ENCODE measurements at regions not wholly inside any gene's neighbourhood (a gene's known extent, or its start where the extent isn't known, plus 50 kb on each side); places are given as distances from the start of the nearest gene placed in this dataset.

- H3K4me2 ChIP-seq (ENCODE audit: low read length), result no peak overlapping the region
- no peaks in the 10 kb centered on the region for H3K9me3 ChIP-seq (ENCODE audit: low read length)
- no peaks in the 10 kb centered on the region for H3K79me2 ChIP-seq (replicated peaks; ENCODE audit: insufficient read depth, low read length)
- H3K9ac ChIP-seq (ENCODE audit: low read length), result no peak overlapping the region
- H3K9me2 ChIP-seq (ENCODE audit: insufficient read depth, low read length), result no peaks in the 10 kb centered on the region
- H3K4me3 ChIP-seq (ENCODE audit: low read length), result no peak overlapping the region
- H3K27ac ChIP-seq (ENCODE audit: low read length), result no peak overlapping the region
- H3K27me3 ChIP-seq (ENCODE audit: insufficient read depth, low read depth, low read length), result no peaks in the 10 kb centered on the region
- no peaks in the 10 kb centered on the region for H4K20me1 ChIP-seq (ENCODE audit: insufficient read depth)
- no peak for TF ChIP-seq MXI1 (conservative IDR thresholded peaks at IDR 0.05; ENCODE audit: poor library complexity, severe bottlenecking)
- no peak for TF ChIP-seq RAD21 (conservative IDR thresholded peaks at IDR 0.05)
- no peak for TF ChIP-seq EP300 (conservative IDR thresholded peaks at IDR 0.05; ENCODE audit: poor library complexity, severe bottlenecking)
- no peak for TF ChIP-seq REST (IDR thresholded peaks at IDR 0.05; ENCODE audit: borderline replicate concordance)
- TF ChIP-seq TAF1 (IDR thresholded peaks at IDR 0.05; ENCODE audit: low read depth), result no peak
- TF ChIP-seq POLR2AphosphoS5 (IDR thresholded peaks at IDR 0.05), result no peak
- TF ChIP-seq SMC3 (conservative IDR thresholded peaks at IDR 0.05; ENCODE audit: poor library complexity), result no peak
- no peak for TF ChIP-seq EZH2 (IDR thresholded peaks at IDR 0.05; ENCODE audit: borderline replicate concordance, insufficient read depth, low read length, poor library complexity, severe bottlenecking)
- TF ChIP-seq, protein P1, sequence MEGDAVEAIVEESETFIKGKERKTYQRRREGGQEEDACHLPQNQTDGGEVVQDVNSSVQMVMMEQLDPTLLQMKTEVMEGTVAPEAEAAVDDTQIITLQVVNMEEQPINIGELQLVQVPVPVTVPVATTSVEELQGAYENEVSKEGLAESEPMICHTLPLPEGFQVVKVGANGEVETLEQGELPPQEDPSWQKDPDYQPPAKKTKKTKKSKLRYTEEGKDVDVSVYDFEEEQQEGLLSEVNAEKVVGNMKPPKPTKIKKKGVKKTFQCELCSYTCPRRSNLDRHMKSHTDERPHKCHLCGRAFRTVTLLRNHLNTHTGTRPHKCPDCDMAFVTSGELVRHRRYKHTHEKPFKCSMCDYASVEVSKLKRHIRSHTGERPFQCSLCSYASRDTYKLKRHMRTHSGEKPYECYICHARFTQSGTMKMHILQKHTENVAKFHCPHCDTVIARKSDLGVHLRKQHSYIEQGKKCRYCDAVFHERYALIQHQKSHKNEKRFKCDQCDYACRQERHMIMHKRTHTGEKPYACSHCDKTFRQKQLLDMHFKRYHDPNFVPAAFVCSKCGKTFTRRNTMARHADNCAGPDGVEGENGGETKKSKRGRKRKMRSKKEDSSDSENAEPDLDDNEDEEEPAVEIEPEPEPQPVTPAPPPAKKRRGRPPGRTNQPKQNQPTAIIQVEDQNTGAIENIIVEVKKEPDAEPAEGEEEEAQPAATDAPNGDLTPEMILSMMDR (IDR thresholded peaks at IDR 0.05; ENCODE audit: poor library complexity, severe bottlenecking), result no peak
- no peak overlapping the region for H2AFZ ChIP-seq (ENCODE audit: low read depth, low read length)
- H3F3A ChIP-seq (ENCODE audit: insufficient read depth, low read length, poor library complexity, severe bottlenecking), result no peaks in the 10 kb centered on the region
- H3K36me3 ChIP-seq (ENCODE audit: insufficient read depth, low read length), result no peaks in the 10 kb centered on the region
Measured at GRCh38 chr3:187445356-187445755, 77.2 kb downstream of the RTP4 start.

GRCh38 chr3:187434524-187434923 lies 66.3 kb downstream of the RTP4 start:
- no peaks in the 10 kb centered on the region for H3K9me2 ChIP-seq (ENCODE audit: insufficient read depth, low read length)
- H2AFZ ChIP-seq (ENCODE audit: low read depth, low read length), result no peak overlapping the region
- H3K4me2 ChIP-seq (ENCODE audit: low read length), result no peak overlapping the region

More at GRCh38 chr3:187434524-187434923, 66.3 kb downstream of the RTP4 start:
- Histone ChIP-seq H3K36me3 (ENCODE audit: insufficient read depth, low read length) (no peaks in the 10 kb centered on the region), H3K9me3 (ENCODE audit: low read length) (no peaks in the 10 kb centered on the region), H3K27me3 (ENCODE audit: insufficient read depth, low read depth, low read length) (no peaks in the 10 kb centered on the region), H3K27ac (ENCODE audit: low read length) (no peak overlapping the region), H4K20me1 (ENCODE audit: insufficient read depth) (no peaks in the 10 kb centered on the region), H3K9ac (ENCODE audit: low read length) (no peak overlapping the region), H3K79me2 (replicated peaks; ENCODE audit: insufficient read depth, low read length) (no peaks in the 10 kb centered on the region), H3F3A (ENCODE audit: insufficient read depth, low read length, poor library complexity, severe bottlenecking) (no peaks in the 10 kb centered on the region), H3K4me3 (ENCODE audit: low read length) (no peak overlapping the region)
- TF ChIP-seq TAF1 (IDR thresholded peaks at IDR 0.05; ENCODE audit: low read depth) (no peak), MXI1 (conservative IDR thresholded peaks at IDR 0.05; ENCODE audit: poor library complexity, severe bottlenecking) (no peak), EP300 (conservative IDR thresholded peaks at IDR 0.05; ENCODE audit: poor library complexity, severe bottlenecking) (no peak), REST (IDR thresholded peaks at IDR 0.05; ENCODE audit: borderline replicate concordance) (no peak), RAD21 (conservative IDR thresholded peaks at IDR 0.05) (no peak)
